ENCODE measurements at regions not wholly inside any gene's neighbourhood (a gene's known extent, or its start where the extent isn't known, plus 50 kb on each side); places are given as distances from the start of the nearest gene placed in this dataset. TPM values are rescaled to one million over a fixed set of nuclear protein-coding genes. Genes with fewer than 3 reads are reported as not detected.

DNA sequence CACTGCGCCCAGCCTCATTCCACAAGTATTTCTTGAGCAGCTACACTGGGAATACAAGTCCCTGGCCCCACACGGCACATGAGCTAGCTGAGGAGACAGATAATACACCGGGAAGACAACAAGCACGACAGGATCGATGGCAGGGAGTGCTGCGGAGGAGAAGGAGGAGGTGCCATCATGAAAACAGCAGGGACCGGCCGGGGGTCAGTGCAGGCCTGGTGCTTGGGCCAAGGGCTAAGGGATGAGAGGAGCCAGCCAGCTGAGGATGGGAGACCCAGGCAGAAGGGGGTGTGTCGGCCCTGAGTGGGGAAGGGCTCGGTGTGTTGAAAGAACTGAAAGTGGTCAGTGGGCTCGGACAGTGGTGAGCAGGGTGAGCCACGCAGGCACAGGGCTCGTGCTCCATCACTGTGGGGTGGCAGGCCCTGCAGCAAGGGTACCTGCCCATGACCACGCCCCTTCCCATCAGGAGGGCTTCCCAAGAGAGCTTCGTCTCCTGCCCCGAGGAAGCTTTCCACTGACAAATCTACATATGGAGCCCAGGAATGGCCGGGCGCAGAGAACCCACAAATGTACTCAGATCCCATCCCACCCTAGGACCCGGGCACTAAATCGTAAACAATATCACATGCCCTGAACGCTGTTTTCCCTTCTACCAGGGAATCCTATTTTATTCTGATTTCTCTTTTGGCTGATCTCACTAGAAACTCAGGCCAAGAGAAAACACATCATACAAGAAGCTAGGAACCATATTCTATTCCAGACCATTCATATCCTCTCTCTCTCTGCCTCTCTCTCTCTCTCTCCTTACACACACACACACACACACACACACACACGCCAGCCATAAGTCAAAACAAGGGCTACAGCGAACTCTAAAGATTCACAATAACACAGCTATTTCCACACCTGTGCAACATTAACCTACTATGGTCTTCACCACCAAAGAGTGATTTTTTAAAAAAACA, 50.7 kb upstream of the TNRC6C start:
- ATAC-seq (ENCODE audit: poor library complexity) (no peak), DNase-seq (no peak)
- intact Hi-C loops (cut with DNase I), result no loop called here

DNA sequence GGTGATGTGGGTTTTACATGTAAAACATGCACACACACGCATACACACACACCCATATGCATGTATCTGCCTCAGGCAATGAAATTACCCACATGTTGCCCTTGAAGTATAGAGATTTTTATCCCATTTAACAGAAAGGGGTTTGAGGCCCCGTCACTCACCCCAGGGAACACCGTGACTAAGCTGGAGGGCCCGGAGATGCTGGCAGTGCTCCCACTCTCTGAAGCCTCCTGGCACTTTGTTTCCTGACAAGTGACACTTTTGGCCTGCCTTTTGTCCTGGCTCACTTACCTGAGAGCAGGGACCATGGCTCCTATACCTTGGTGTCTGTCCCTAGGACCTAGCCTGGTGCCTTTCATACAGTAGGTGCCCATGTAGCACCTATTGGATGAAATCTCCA, 50.0 kb upstream of the TNRC6C start:
- ATAC-seq (ENCODE audit: poor library complexity), result peak; percentile 43
- DNase-seq, result no peak
- intact Hi-C loops (cut with DNase I), result no loop called here

Small RNAs in the stretch of these regions (microRNA-seq; reads per million reads assigned to microRNA genes)
- not detected for gene MIR4316

Measured in Right ventricle myocardium superior (tissue), 1 donor.